HepG2 (cell line): ENCODE measurements at regions not wholly inside any gene's neighbourhood (a gene's known extent, or its start where the extent isn't known, plus 50 kb on each side); places are given as distances from the start of the nearest gene placed in this dataset.

Source experiments
- CBX2 ChIP-seq, 2 experiments: fragments of 200-600 bp in 1 of 2; sonication (generic); formaldehyde crosslinking in 1 of 2; IDR thresholded peaks; 2 replicates each; pipeline versions ENCODE4 v1.7.0 to v1.8.1; 2018 to 2022; ENCODE audit warnings: low read depth in 2 of 2, low read length in 1 of 2, mild to moderate bottlenecking in 1 of 2, missing genetic modification reagents in 1 of 2
- RELA ChIP-seq: sonication (generic); formaldehyde crosslinking; IDR thresholded peaks from 2 replicates; pipeline ENCODE4 v1.4.0; 2020; ENCODE audit warnings: missing genetic modification reagents
- ZNF660 ChIP-seq: sonication (generic); formaldehyde crosslinking; IDR thresholded peaks from 2 replicates; pipeline ENCODE4 v1.5.1; 2020; ENCODE audit warnings: mild to moderate bottlenecking, low read depth, missing genetic modification reagents, borderline replicate concordance
- TF ChIP-seq, protein P1 (sequence below): sonication (generic); formaldehyde crosslinking; IDR thresholded peaks from 2 replicates; pipeline ENCODE4 v1.5.1; 2020; ENCODE audit warnings: mild to moderate bottlenecking, missing genetic modification reagents, borderline replicate concordance
- TF ChIP-seq, protein P2 (sequence below): sonication (generic); formaldehyde crosslinking; IDR thresholded peaks from 2 replicates; pipeline ENCODE4 v1.5.1; 2020; ENCODE audit warnings: mild to moderate bottlenecking, missing genetic modification reagents
- TF ChIP-seq, protein P3 (sequence below): sonication (generic); formaldehyde crosslinking; IDR thresholded peaks from 2 replicates; pipeline ENCODE4 v1.5.0; 2020; ENCODE audit warnings: mild to moderate bottlenecking, missing genetic modification reagents, moderate library complexity

DNA sequence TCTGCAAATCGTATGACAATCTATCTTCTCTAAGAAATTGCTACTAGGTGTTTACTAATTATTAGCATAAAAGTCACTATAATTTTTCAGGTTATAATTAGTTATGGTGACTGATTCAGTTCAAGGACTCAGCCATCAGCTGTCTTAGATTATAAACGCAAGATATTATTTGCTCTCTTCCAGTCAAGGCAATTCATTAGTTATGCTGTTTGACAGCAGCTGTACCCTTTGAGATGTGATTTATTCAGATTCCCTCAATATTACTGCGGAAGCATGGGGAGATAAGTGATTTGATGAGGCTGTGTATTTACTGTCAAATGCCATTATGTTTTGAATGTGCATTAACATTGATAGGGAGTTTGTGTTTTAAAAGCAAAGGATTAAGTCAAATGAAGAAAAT is 558.9 kb upstream of the FSIP2 start:
- TF ChIP-seq CBX2 (IDR thresholded peaks at IDR 0.05; ENCODE audit: low read depth, low read length) (no peak), CBX2 (CRISPR knock-in tag; IDR thresholded peaks at IDR 0.05; ENCODE audit: low read depth) (no peak), RELA (CRISPR knock-in tag) (no peak), ZNF660 (no peak)
- TF ChIP-seq, protein P1, sequence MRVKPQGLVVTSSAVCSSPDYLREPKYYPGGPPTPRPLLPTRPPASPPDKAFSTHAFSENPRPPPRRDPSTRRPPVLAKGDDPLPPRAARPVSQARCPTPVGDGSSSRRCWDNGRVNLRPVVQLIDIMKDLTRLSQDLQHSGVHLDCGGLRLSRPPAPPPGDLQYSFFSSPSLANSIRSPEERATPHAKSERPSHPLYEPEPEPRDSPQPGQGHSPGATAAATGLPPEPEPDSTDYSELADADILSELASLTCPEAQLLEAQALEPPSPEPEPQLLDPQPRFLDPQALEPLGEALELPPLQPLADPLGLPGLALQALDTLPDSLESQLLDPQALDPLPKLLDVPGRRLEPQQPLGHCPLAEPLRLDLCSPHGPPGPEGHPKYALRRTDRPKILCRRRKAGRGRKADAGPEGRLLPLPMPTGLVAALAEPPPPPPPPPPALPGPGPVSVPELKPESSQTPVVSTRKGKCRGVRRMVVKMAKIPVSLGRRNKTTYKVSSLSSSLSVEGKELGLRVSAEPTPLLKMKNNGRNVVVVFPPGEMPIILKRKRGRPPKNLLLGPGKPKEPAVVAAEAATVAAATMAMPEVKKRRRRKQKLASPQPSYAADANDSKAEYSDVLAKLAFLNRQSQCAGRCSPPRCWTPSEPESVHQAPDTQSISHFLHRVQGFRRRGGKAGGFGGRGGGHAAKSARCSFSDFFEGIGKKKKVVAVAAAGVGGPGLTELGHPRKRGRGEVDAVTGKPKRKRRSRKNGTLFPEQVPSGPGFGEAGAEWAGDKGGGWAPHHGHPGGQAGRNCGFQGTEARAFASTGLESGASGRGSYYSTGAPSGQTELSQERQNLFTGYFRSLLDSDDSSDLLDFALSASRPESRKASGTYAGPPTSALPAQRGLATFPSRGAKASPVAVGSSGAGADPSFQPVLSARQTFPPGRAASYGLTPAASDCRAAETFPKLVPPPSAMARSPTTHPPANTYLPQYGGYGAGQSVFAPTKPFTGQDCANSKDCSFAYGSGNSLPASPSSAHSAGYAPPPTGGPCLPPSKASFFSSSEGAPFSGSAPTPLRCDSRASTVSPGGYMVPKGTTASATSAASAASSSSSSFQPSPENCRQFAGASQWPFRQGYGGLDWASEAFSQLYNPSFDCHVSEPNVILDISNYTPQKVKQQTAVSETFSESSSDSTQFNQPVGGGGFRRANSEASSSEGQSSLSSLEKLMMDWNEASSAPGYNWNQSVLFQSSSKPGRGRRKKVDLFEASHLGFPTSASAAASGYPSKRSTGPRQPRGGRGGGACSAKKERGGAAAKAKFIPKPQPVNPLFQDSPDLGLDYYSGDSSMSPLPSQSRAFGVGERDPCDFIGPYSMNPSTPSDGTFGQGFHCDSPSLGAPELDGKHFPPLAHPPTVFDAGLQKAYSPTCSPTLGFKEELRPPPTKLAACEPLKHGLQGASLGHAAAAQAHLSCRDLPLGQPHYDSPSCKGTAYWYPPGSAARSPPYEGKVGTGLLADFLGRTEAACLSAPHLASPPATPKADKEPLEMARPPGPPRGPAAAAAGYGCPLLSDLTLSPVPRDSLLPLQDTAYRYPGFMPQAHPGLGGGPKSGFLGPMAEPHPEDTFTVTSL (CRISPR knock-in tag) = no peak
- TF ChIP-seq, protein P2, sequence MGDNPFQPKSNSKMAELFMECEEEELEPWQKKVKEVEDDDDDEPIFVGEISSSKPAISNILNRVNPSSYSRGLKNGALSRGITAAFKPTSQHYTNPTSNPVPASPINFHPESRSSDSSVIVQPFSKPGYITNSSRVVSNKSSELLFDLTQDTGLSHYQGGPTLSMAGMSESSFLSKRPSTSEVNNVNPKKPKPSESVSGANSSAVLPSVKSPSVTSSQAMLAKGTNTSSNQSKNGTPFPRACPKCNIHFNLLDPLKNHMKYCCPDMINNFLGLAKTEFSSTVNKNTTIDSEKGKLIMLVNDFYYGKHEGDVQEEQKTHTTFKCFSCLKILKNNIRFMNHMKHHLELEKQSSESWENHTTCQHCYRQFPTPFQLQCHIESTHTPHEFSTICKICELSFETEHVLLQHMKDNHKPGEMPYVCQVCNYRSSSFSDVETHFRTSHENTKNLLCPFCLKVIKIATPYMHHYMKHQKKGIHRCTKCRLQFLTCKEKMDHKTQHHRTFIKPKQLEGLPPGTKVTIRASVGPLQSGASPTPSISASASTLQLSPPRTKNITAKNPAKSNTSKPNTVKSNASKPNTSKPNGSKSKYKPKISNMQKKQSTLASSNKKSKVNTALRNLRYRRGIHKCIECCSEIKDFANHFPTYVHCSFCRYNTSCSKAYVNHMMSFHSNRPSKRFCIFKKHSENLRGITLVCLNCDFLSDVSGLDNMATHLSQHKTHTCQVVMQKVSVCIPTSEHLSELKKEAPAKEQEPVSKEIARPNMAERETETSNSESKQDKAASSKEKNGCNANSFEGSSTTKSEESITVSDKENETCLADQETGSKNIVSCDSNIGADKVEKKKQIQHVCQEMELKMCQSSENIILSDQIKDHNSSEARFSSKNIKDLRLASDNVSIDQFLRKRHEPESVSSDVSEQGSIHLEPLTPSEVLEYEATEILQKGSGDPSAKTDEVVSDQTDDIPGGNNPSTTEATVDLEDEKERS (CRISPR knock-in tag) = no peak
- TF ChIP-seq, protein P3, sequence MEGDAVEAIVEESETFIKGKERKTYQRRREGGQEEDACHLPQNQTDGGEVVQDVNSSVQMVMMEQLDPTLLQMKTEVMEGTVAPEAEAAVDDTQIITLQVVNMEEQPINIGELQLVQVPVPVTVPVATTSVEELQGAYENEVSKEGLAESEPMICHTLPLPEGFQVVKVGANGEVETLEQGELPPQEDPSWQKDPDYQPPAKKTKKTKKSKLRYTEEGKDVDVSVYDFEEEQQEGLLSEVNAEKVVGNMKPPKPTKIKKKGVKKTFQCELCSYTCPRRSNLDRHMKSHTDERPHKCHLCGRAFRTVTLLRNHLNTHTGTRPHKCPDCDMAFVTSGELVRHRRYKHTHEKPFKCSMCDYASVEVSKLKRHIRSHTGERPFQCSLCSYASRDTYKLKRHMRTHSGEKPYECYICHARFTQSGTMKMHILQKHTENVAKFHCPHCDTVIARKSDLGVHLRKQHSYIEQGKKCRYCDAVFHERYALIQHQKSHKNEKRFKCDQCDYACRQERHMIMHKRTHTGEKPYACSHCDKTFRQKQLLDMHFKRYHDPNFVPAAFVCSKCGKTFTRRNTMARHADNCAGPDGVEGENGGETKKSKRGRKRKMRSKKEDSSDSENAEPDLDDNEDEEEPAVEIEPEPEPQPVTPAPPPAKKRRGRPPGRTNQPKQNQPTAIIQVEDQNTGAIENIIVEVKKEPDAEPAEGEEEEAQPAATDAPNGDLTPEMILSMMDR (CRISPR knock-in tag) = no peak
